SK-N-SH (cell line): ENCODE measurements at regions not wholly inside any gene's neighbourhood (a gene's known extent, or its start where the extent isn't known, plus 50 kb on each side); places are given as distances from the start of the nearest gene placed in this dataset.

Experiments
- EZH2phosphoT487 ChIP-seq: fragments of 200-600 bp; sonication (generic); IDR thresholded peaks from 2 replicates; pipeline ENCODE4 v1.6.1; 2017; ENCODE audit warnings: low read depth, mixed run types, mild to moderate bottlenecking, antibody characterized with exemption, moderate library complexity, borderline replicate concordance
- REST ChIP-seq: IDR thresholded peaks from 2 replicates; pipeline ENCODE4 v1.6.1; 2012; ENCODE audit warnings: mild to moderate bottlenecking, low read depth, low read length, moderate library complexity
- RFX5 ChIP-seq: IDR thresholded peaks from 2 replicates; pipeline ENCODE4 v1.6.1; 2012; ENCODE audit warnings: mild to moderate bottlenecking, improper control_type of control experiment, low read length
- TF ChIP-seq, protein P1 (sequence below): fragments of 200-600 bp; sonication (generic); IDR thresholded peaks from 2 replicates; pipeline ENCODE4 v1.6.1; 2017; ENCODE audit warnings: antibody characterized with exemption, mild to moderate bottlenecking, moderate library complexity
- TF ChIP-seq, protein P2 (sequence below): IDR thresholded peaks from 2 replicates; pipeline ENCODE4 v1.4.0; 2012; ENCODE audit warnings: low read depth

DNA sequence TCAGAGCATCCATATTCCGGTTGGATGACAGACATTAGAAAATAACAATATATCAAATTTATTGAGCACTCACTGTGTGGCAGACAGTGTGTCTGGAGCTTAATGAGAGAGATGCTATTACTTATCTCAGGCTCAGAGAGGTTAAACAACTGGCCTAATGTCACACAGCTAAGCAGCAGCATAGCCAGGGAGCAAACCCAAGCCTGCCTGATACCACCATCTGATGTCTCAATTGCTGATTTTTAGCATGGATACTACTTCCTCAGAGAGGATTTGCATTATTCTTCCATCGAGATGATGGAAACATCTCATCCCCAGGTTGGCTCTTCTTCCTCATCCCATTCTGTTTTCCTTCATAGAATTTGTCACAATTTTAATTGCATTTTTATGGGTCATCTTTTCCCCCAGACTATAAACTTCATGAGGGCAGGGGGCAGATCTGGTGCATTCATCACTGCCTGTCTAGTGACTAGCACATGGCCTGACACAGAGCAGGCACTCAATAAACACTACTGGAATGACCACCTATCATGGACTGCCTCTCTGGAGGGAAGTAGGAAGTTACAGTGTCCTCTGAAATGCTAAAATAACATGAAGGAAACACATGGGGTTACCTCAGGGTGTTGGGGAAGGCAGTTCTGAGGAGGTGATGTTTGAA is 344.8 kb upstream of the CCL2 start:
- no peak for TF ChIP-seq EZH2phosphoT487
- TF ChIP-seq REST = no peak
- TF ChIP-seq, protein P1, sequence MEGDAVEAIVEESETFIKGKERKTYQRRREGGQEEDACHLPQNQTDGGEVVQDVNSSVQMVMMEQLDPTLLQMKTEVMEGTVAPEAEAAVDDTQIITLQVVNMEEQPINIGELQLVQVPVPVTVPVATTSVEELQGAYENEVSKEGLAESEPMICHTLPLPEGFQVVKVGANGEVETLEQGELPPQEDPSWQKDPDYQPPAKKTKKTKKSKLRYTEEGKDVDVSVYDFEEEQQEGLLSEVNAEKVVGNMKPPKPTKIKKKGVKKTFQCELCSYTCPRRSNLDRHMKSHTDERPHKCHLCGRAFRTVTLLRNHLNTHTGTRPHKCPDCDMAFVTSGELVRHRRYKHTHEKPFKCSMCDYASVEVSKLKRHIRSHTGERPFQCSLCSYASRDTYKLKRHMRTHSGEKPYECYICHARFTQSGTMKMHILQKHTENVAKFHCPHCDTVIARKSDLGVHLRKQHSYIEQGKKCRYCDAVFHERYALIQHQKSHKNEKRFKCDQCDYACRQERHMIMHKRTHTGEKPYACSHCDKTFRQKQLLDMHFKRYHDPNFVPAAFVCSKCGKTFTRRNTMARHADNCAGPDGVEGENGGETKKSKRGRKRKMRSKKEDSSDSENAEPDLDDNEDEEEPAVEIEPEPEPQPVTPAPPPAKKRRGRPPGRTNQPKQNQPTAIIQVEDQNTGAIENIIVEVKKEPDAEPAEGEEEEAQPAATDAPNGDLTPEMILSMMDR = no peak
- TF ChIP-seq, protein P2, sequence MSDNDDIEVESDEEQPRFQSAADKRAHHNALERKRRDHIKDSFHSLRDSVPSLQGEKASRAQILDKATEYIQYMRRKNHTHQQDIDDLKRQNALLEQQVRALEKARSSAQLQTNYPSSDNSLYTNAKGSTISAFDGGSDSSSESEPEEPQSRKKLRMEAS = no peak
- TF ChIP-seq RFX5 = no peak
